ENCODE measurements at regions not wholly inside any gene's neighbourhood (a gene's known extent, or its start where the extent isn't known, plus 50 kb on each side); places are given as distances from the start of the nearest gene placed in this dataset.

DNA sequence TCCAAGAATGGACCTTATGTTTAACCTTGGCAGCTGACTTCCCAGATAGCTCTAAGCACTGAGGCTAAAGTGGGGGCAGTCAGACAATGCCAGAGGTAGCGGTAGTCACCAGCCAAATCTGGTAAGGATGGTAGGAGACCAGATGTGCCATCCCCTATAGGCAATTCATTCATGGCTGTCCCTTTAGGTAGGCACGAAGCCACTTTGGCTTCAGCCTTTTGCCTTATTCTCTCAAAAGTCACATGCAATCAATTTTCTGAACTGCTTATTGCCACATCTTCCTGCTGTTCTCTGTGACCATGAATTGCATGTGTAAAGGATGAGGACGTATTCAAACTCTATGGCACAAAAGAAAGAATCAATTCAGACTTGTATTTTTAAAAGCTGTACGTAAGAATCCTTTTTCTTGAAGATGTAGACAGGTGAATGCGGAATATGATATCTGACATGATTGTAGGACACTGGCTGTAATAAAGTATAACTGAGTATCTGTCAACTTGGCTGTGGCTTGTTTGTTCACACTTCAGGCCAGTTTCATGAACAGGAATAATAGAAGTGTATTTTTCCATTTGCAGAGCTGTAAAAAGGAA, 611.7 kb downstream of the NR2F1-AS1 start:
- no peaks in the 10 kb centered on the region for H3K36me3 Mint-ChIP-seq (ENCODE audit: low read depth)
- DNase-seq (ENCODE audit: low spot score) = no peak
- peaks cover under 1% of the 10 kb centered on the region for H3K9me3 Mint-ChIP-seq (ENCODE audit: low read depth)
- no peak for TF ChIP-seq CTCF (IDR thresholded peaks at IDR 0.05)
- no peak overlapping the region for H3K4me3 Mint-ChIP-seq (ENCODE audit: unreplicated experiment)
- H3K4me1 Mint-ChIP-seq (ENCODE audit: low read depth) = no peaks in the 10 kb centered on the region
- H3K27ac Mint-ChIP-seq (ENCODE audit: unreplicated experiment) = no peak overlapping the region
- H3K27me3 Mint-ChIP-seq (ENCODE audit: low read depth) = no peaks in the 10 kb centered on the region

DNA sequence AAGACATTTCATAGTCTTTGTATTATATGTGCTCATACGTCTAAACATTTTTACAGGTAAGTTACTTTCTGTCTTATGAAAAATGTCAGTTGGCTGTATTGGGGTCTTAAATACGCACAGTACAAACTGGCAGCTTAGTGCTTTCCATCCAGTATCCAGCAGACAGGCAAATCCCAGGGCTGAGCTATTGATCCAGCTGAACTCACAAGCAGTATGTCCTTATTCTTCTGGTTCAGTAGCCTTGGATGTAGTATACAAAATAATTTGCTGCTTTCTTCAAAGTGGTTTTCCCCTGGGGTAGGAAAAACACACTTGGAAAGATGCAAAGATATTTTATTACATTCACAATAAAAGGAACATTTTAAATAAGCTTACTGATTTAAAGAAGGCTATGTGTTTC, 617.2 kb downstream of the NR2F1-AS1 start:
- Mint-ChIP-seq H3K9me3 (ENCODE audit: low read depth) (no peaks in the 10 kb centered on the region), H3K27ac (ENCODE audit: unreplicated experiment) (no peak overlapping the region)
- TF ChIP-seq CTCF (IDR thresholded peaks at IDR 0.05) = no peak

GRCh38 chr5:92962752-92963151, 618.3 kb downstream of the NR2F1-AS1 start:
- Mint-ChIP-seq H3K27me3 (ENCODE audit: low read depth) (no peaks in the 10 kb centered on the region), H3K27ac (ENCODE audit: unreplicated experiment) (no peak overlapping the region), H3K4me1 (ENCODE audit: low read depth) (no peaks in the 10 kb centered on the region), H3K36me3 (ENCODE audit: low read depth) (no peaks in the 10 kb centered on the region), H3K4me3 (ENCODE audit: unreplicated experiment) (no peak overlapping the region), H3K9me3 (ENCODE audit: low read depth) (no peaks in the 10 kb centered on the region)
- DNase-seq (ENCODE audit: low spot score) = no peak
- TF ChIP-seq CTCF (IDR thresholded peaks at IDR 0.05) = no peak

More for the DNA sequence above, 617.2 kb downstream of the NR2F1-AS1 start:
- Mint-ChIP-seq H3K27me3 (ENCODE audit: low read depth) (no peaks in the 10 kb centered on the region), H3K4me3 (ENCODE audit: unreplicated experiment) (no peak overlapping the region), H3K4me1 (ENCODE audit: low read depth) (no peaks in the 10 kb centered on the region), H3K36me3 (ENCODE audit: low read depth) (no peaks in the 10 kb centered on the region)
- no peak for DNase-seq (ENCODE audit: low spot score)

- Mint-ChIP-seq H3K4me3 (ENCODE audit: unreplicated experiment) (no peak overlapping the region), H3K27ac (ENCODE audit: unreplicated experiment) (no peak overlapping the region), H3K4me1 (ENCODE audit: low read depth) (no peaks in the 10 kb centered on the region), H3K27me3 (ENCODE audit: low read depth) (no peaks in the 10 kb centered on the region), H3K9me3 (ENCODE audit: low read depth) (peaks cover 18% of the 10 kb centered on the region), H3K36me3 (ENCODE audit: low read depth) (peaks cover 2% of the 10 kb centered on the region)
- TF ChIP-seq CTCF (IDR thresholded peaks at IDR 0.05) = no peak
- no peak for DNase-seq (ENCODE audit: low spot score)
Observed at GRCh38 chr5:92956886-92957285, 624.1 kb downstream of the NR2F1-AS1 start.

- no peak for TF ChIP-seq CTCF (IDR thresholded peaks at IDR 0.05)
- no peak for DNase-seq (ENCODE audit: low spot score)
- no peaks in the 10 kb centered on the region for H3K4me1 Mint-ChIP-seq (ENCODE audit: low read depth)
- H3K27ac Mint-ChIP-seq (ENCODE audit: unreplicated experiment) = no peak overlapping the region
- H3K27me3 Mint-ChIP-seq (ENCODE audit: low read depth) = no peaks in the 10 kb centered on the region
- H3K9me3 Mint-ChIP-seq (ENCODE audit: low read depth) = peaks cover 61% of the 10 kb centered on the region
- no peak overlapping the region for H3K4me3 Mint-ChIP-seq (ENCODE audit: unreplicated experiment)
- H3K36me3 Mint-ChIP-seq (ENCODE audit: low read depth) = peaks cover 6% of the 10 kb centered on the region
Observed at GRCh38 chr5:92952243-92952642, 628.8 kb downstream of the NR2F1-AS1 start.
